ENCODE measurements at regions not wholly inside any gene's neighbourhood (a gene's known extent, or its start where the extent isn't known, plus 50 kb on each side); places are given as distances from the start of the nearest gene placed in this dataset.

DNA sequence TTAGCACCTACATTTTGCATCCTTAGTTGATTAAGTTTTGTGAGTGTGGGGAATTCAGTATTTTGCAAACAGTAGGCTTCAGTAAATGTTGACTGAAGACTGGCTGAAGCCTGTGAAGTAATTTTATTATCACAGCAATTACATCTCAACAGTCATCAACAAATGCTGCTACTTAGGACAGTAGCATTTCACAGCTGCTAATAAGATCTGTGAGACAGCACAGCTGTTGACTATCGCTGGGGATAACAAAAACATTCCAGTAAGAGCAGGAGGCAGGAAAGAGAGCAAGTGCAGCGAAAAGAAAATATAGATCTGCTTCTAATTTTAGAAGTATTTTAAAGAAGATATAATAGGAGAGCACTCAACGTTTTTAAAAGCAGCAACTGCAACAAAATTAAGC is 117.3 kb upstream of the FGF10 start:
- TF ChIP-seq POLR2A (IDR thresholded peaks at IDR 0.05) (no peak), CTCF (IDR thresholded peaks at IDR 0.05) (no peak), EP300 (IDR thresholded peaks at IDR 0.05; ENCODE audit: low read depth) (no peak)
